H1 (cell line): ENCODE measurements at regions not wholly inside any gene's neighbourhood (a gene's known extent, or its start where the extent isn't known, plus 50 kb on each side); places are given as distances from the start of the nearest gene placed in this dataset.

ENCODE experiments used
- CTCF ChIA-PET: fragments of 300-600 bp; sonication (Branson Sonifier 250); formaldehyde crosslinking; loops from one replicate; lab custom pipeline; 2021; ENCODE audit not compliant: partially characterized antibody; lab: Charles Lee
- POLR2A ChIA-PET: fragments of 300-600 bp; sonication (Branson Sonifier 250); formaldehyde crosslinking; loops from one replicate; lab custom pipeline; 2021; ENCODE audit warnings: inconsistent platforms; ENCODE audit not compliant: partially characterized antibody; lab: Charles Lee
- DNase-seq, 2 experiments: peaks; one replicate each; pipeline versions ENCODE4 v3.0.0 to v3.0.0-alpha.2; 2010 to 2022; ENCODE audit warnings: low spot score in 2 of 2, low read depth in 1 of 2, mixed read lengths in 1 of 2
- FAIRE-seq: peaks from 2 replicates; lab custom pipeline; 2011; peaks lifted over from hg19 to GRCh38; lab: Jason Lieb, UNC
- H2AFZ ChIP-seq: 2 replicates; pipeline ENCODE4 v1.8.1; 2012; ENCODE audit warnings: low read length, inconsistent platforms
- H2AK5ac ChIP-seq: 2 replicates; pipeline ENCODE4 v1.6.1; 2013; ENCODE audit warnings: low read depth, low read length
- H2BK120ac ChIP-seq: replicated peaks from 2 replicates; pipeline ENCODE3; 2013; ENCODE audit warnings: low read depth, low read length, inconsistent platforms
- H2BK12ac ChIP-seq: 2 replicates; pipeline ENCODE4 v1.6.1; 2013; ENCODE audit warnings: low read depth, low read length
- H2BK15ac ChIP-seq: 2 replicates; pipeline ENCODE4 v1.6.1; 2013; ENCODE audit warnings: low read length
- H2BK20ac ChIP-seq: 2 replicates; pipeline ENCODE4 v1.6.1; 2013; ENCODE audit warnings: low read length
- H2BK5ac ChIP-seq: 2 replicates; pipeline ENCODE4 v1.6.1; 2013; ENCODE audit warnings: low read depth, low read length
- H3K14ac ChIP-seq: 2 replicates; pipeline ENCODE4 v1.6.1; 2013; ENCODE audit warnings: inconsistent platforms; ENCODE audit not compliant: insufficient read length
- H3K18ac ChIP-seq: 2 replicates; pipeline ENCODE4 v1.6.1; 2013; ENCODE audit warnings: low read length; ENCODE audit errors: extremely low read depth
- H3K23ac ChIP-seq: 2 replicates; pipeline ENCODE4 v1.6.1; 2013; ENCODE audit warnings: inconsistent platforms; ENCODE audit not compliant: insufficient read length
- H3K23me2 ChIP-seq: 2 replicates; pipeline ENCODE4 v1.6.1; 2013; ENCODE audit warnings: low read depth, low read length
- H3K27ac ChIP-seq: 2 replicates; pipeline ENCODE4 v1.6.1; 2011; ENCODE audit warnings: low read depth, low read length, inconsistent platforms
- H3K27me3 ChIP-seq, 4 experiments: replicated peaks in 1 of 4; 1 replicate in 1 of 4; 2 replicates in 3 of 4; pipeline versions ENCODE4 v1.6.1 to v1.8.1; 2011 to 2013; ENCODE audit warnings: low read length in 3 of 4, mild to moderate bottlenecking in 3 of 4, inconsistent platforms in 2 of 4, mixed read lengths in 2 of 4, moderate library complexity in 1 of 4; ENCODE audit not compliant: control insufficient read depth in 3 of 4, insufficient read depth in 3 of 4; ENCODE audit errors: extremely low read depth in 1 of 4
- H3K36me3 ChIP-seq, 4 experiments: 2 replicates each; pipeline versions ENCODE4 v1.6.1 to v1.8.1; 2011 to 2013; ENCODE audit warnings: mild to moderate bottlenecking in 4 of 4, low read length in 3 of 4, moderate library complexity in 2 of 4, control low read depth in 1 of 4, inconsistent platforms in 1 of 4; ENCODE audit not compliant: insufficient read depth in 4 of 4, control insufficient read depth in 2 of 4
- H3K4ac ChIP-seq: replicated peaks from 2 replicates; pipeline ENCODE3; 2013; ENCODE audit warnings: low read length, low read depth, mixed read lengths, inconsistent platforms; ENCODE audit not compliant: insufficient read length
- H3K4me1 ChIP-seq, 4 experiments: replicated peaks in 1 of 4; 1 replicate in 1 of 4; 2 replicates in 3 of 4; pipeline versions ENCODE4 v1.6.1 to v1.8.1; 2011 to 2013; ENCODE audit warnings: low read length in 3 of 4, inconsistent platforms in 2 of 4, mixed read lengths in 1 of 4; ENCODE audit not compliant: insufficient read depth in 4 of 4, control insufficient read depth in 3 of 4
- H3K4me2 ChIP-seq, 2 experiments: 2 replicates each; pipeline versions ENCODE4 v1.6.1 to v1.8.1; 2011 to 2013; ENCODE audit warnings: low read depth in 2 of 2, low read length in 2 of 2, control low read depth in 1 of 2, inconsistent platforms in 1 of 2, mild to moderate bottlenecking in 1 of 2; ENCODE audit not compliant: insufficient read depth in 1 of 2
- H3K4me3 ChIP-seq, 4 experiments: fragments of 200-600, 300-600 bp in 1 of 4; sonication (generic), shearing (Covaris generic), sonication (Bioruptor Twin) in 1 of 4; 2 replicates each; pipeline versions ENCODE4 v1.5.1 to v1.8.1; 2011 to 2016; ENCODE audit warnings: low read length in 4 of 4, low read depth in 3 of 4, control low read depth in 2 of 4, inconsistent platforms in 2 of 4, mild to moderate bottlenecking in 2 of 4, mixed read lengths in 1 of 4, moderate library complexity in 1 of 4; ENCODE audit not compliant: insufficient read depth in 2 of 4; ENCODE audit errors: extremely low read depth in 1 of 4
- H3K56ac ChIP-seq: replicated peaks from 2 replicates; pipeline ENCODE3; 2013; ENCODE audit warnings: low read depth, mild to moderate bottlenecking, mixed read lengths, low read length, inconsistent platforms; ENCODE audit not compliant: insufficient read length
- H3K79me1 ChIP-seq: 2 replicates; pipeline ENCODE4 v1.6.1; 2013; ENCODE audit warnings: low read depth, low read length, control low read depth
- H3K79me2 ChIP-seq, 2 experiments: 2 replicates each; pipeline versions ENCODE4 v1.6.1 to v1.8.1; 2012 to 2013; ENCODE audit warnings: low read length in 2 of 2, mild to moderate bottlenecking in 2 of 2, inconsistent platforms in 1 of 2; ENCODE audit not compliant: insufficient read depth in 2 of 2, control insufficient read depth in 1 of 2
- H3K9ac ChIP-seq, 4 experiments: replicated peaks in 1 of 4; 1 replicate in 1 of 4; 2 replicates in 3 of 4; pipeline versions ENCODE4 v1.6.1 to v1.8.1; 2011 to 2013; ENCODE audit warnings: low read depth in 3 of 4, low read length in 3 of 4, control low read depth in 2 of 4, mild to moderate bottlenecking in 2 of 4, moderate library complexity in 2 of 4, inconsistent platforms in 1 of 4; ENCODE audit errors: extremely low read depth in 1 of 4
- H3K9me3 ChIP-seq, 2 experiments: 2 replicates each; pipeline versions ENCODE4 v1.6.1 to v1.8.1; 2012 to 2013; ENCODE audit warnings: mild to moderate bottlenecking in 2 of 2, moderate library complexity in 2 of 2, control low read depth in 1 of 2, inconsistent platforms in 1 of 2, low read depth in 1 of 2, low read length in 1 of 2, mixed read lengths in 1 of 2; ENCODE audit not compliant: insufficient read depth in 2 of 2
- H4K20me1 ChIP-seq, 2 experiments: replicated peaks in 1 of 2; 2 replicates each; pipeline versions ENCODE3 to v1.8.1; 2011 to 2013; ENCODE audit warnings: inconsistent platforms in 2 of 2, low read length in 2 of 2, mild to moderate bottlenecking in 1 of 2; ENCODE audit not compliant: insufficient read depth in 2 of 2, control insufficient read depth in 1 of 2
- H4K5ac ChIP-seq: 2 replicates; pipeline ENCODE4 v1.6.1; 2013; ENCODE audit warnings: low read length, low read depth, mixed read lengths, inconsistent platforms; ENCODE audit not compliant: insufficient read length
- H4K8ac ChIP-seq: 2 replicates; pipeline ENCODE4 v1.8.0; 2013; ENCODE audit warnings: mild to moderate bottlenecking, moderate library complexity, low read length, inconsistent platforms; ENCODE audit not compliant: insufficient read depth; ENCODE audit errors: extremely low read depth
- H4K91ac ChIP-seq: replicated peaks from 2 replicates; pipeline ENCODE3; 2013; ENCODE audit warnings: low read length, mixed read lengths, inconsistent platforms; ENCODE audit not compliant: insufficient read length
- CBX5 ChIP-seq: fragments of 300-800, 300-1000 bp; sonication (generic); IDR thresholded peaks from 2 replicates; pipeline ENCODE4 v1.7.1; 2016; ENCODE audit warnings: antibody characterized with exemption, low read length, low read depth
- EGR1 ChIP-seq: IDR thresholded peaks from 2 replicates; pipeline ENCODE4 v1.6.1; 2011; ENCODE audit warnings: low read depth, low read length, borderline replicate concordance
- EP300 ChIP-seq, 2 experiments: IDR thresholded peaks; 1 replicate in 1 of 2; 2 replicates in 1 of 2; pipeline ENCODE4 v1.6.1; 2011 to 2012; ENCODE audit warnings: low read depth in 2 of 2, low read length in 2 of 2, mild to moderate bottlenecking in 2 of 2, borderline replicate concordance in 1 of 2, inconsistent platforms in 1 of 2, moderate library complexity in 1 of 2
- GABPA ChIP-seq: IDR thresholded peaks from 2 replicates; pipeline ENCODE4 v1.6.1; 2011; ENCODE audit warnings: mild to moderate bottlenecking, low read length, moderate library complexity, borderline replicate concordance; ENCODE audit not compliant: insufficient read depth
- KDM1A ChIP-seq: fragments of 200-600, 300-600 bp; sonication (generic); IDR thresholded peaks from 2 replicates; pipeline ENCODE4 v1.7.1; 2016; ENCODE audit warnings: mild to moderate bottlenecking, low read length, borderline replicate concordance
- PHF8 ChIP-seq: fragments of 200-600 bp; sonication (generic); conservative IDR thresholded peaks from 2 replicates; pipeline ENCODE4 v1.7.1; 2012; ENCODE audit warnings: low read depth, mild to moderate bottlenecking, inconsistent platforms, low read length, moderate library complexity
- RAD21 ChIP-seq, 2 experiments: IDR thresholded peaks in 1 of 2; conservative IDR thresholded peaks in 1 of 2; 2 replicates each; pipeline ENCODE4 v1.6.1; 2011; ENCODE audit warnings: low read depth in 2 of 2, low read length in 2 of 2, improper control_type of control experiment in 1 of 2, inconsistent platforms in 1 of 2, mild to moderate bottlenecking in 1 of 2, moderate library complexity in 1 of 2
- TBP ChIP-seq: IDR thresholded peaks from 2 replicates; pipeline ENCODE4 v1.6.1; 2011; ENCODE audit warnings: low read depth, low read length, improper control_type of control experiment
- TCF12 ChIP-seq: IDR thresholded peaks from 2 replicates; pipeline ENCODE4 v1.6.1; 2011; ENCODE audit warnings: low read depth, mild to moderate bottlenecking, low read length
- YY1 ChIP-seq: IDR thresholded peaks from 2 replicates; pipeline ENCODE4 v1.6.1; 2011; ENCODE audit warnings: low read depth, mild to moderate bottlenecking, low read length
- WGBS, 2 experiments: shearing (Covaris generic) in 1 of 2; methylation state at CpG; one replicate each; pipeline versions ENCODE4 v1.1.6 to v1.1.7; 2013 to 2015; ENCODE audit warnings: low lambda C conversion rate in 2 of 2, mixed read lengths in 2 of 2, inconsistent platforms in 1 of 2, low coverage in 1 of 2, missing lambda C conversion rate in 1 of 2; ENCODE audit not compliant: insufficient replicate concordance in 2 of 2, insufficient coverage in 1 of 2, insufficient read length in 1 of 2; ENCODE audit errors: extremely low coverage in 1 of 2, missing lambda C conversion rate in 1 of 2; 5-methylcytosine and 5-hydroxymethylcytosine counted together
- TF ChIP-seq, protein P1 (sequence below): IDR thresholded peaks from 2 replicates; pipeline ENCODE4 v1.6.1; 2012; ENCODE audit warnings: inconsistent platforms

DNA sequence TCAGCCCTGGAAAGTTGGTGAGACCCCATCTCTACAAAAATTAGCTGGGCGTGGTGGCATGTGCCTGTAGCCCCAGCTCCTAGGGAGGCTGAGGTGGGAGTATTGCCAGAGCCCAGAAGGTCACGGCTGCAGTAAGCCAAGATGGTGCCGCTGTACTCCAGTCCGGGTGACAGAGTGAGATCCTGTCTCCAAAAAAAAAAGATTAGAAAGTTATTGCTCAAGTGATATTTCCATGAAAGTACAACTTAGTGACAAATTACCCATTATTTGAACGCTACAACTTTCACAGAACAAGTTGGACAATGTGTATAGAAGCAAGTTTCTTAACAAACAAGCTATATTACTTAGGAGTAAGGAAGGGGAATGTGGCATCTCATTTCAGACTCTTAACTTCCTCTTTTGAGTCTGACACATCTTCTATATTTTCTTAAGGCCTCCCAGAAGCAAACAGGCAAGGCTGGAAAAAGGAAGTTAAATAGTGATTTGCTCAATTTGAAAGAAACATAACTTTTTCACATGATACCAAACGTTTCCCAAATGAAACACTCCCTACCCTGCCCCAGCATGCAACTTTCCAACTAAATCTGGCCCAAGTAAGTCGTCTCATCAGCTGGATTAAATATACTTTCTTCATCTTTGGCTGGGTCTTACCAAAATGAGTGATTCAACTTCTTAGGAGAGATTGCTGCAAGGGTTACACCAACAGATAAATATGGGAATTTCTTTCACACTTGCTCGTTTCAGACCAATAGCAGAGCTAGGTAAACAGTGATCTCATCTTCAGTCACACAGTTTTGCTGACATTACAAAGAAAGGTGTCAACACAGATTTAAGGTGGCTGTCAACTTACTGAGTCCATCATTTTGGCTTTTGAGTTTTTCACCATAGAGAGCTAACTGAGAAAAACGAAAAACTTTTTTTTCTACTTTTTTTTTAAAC, 66.3 kb upstream of the KLF6 start:
- peaks cover 0 to 3% (median 2%) of the 10 kb centered on the region in 4 experiments; a peak in 3 of 7 replicates for H3K4me1 ChIP-seq
- FAIRE-seq (no peak), DNase-seq (no peak)
- H3K4ac ChIP-seq = no peak overlapping the region
- H3K27me3 ChIP-seq = no peaks in the 10 kb centered on the region
- H4K91ac ChIP-seq = no peak overlapping the region
- H2BK20ac ChIP-seq = no peak overlapping the region
- H3K79me2 ChIP-seq = no peaks in the 10 kb centered on the region
- no peaks in the 10 kb centered on the region for H3K23me2 ChIP-seq
- no peak overlapping the region for H3K9ac ChIP-seq
- no peak overlapping the region for H2BK15ac ChIP-seq
- no peaks in the 10 kb centered on the region for H3K79me1 ChIP-seq
- no peak overlapping the region for H3K27ac ChIP-seq
- ChIA-PET POLR2A (no interaction called here), CTCF (interaction anchor here (0.6 to 1.5 kb wide), 4 partner anchors 8 to 143 kb away, joined by 3 read pairs; no protein-coding TSS in a partner anchor)
- 80% methylated on average over 9 of the region's 9 CpGs; no CpG with 5 or more reads in 1 of the 2 experiments for WGBS, 2 experiments
- H3K56ac ChIP-seq = no peak overlapping the region
- H2AK5ac ChIP-seq = no peak overlapping the region
- no peak overlapping the region for H4K8ac ChIP-seq
- H3K4me2 ChIP-seq = no peak overlapping the region
- H3K18ac ChIP-seq = no peak overlapping the region
- no peaks in the 10 kb centered on the region for H4K20me1 ChIP-seq
- H3K14ac ChIP-seq = no peak overlapping the region
- H4K5ac ChIP-seq = no peak overlapping the region
- H3K9me3 ChIP-seq = no peaks in the 10 kb centered on the region
- no peak overlapping the region for H2BK120ac ChIP-seq
- H2AFZ ChIP-seq = no peak overlapping the region
- no peak overlapping the region for H2BK5ac ChIP-seq
- H3K4me3 ChIP-seq = no peak overlapping the region
- no peaks in the 10 kb centered on the region for H3K36me3 ChIP-seq
- no peak overlapping the region for H3K23ac ChIP-seq
- H2BK12ac ChIP-seq = no peak overlapping the region
- no peak for TF ChIP-seq EP300 (IDR thresholded peaks at IDR 0.05; ENCODE audit: borderline replicate concordance in 1 of 2, low read depth in 2 of 2, low read length in 2 of 2)
- no peak for TF ChIP-seq EGR1
- no peak for TF ChIP-seq RAD21 (IDR thresholded peaks at IDR 0.05 in 1 of 2, conservative IDR thresholded peaks at IDR 0.05 in 1 of 2; ENCODE audit: low read depth in 2 of 2, low read length in 2 of 2)
- no peak for TF ChIP-seq TCF12
- TF ChIP-seq YY1 = no peak
- no peak for TF ChIP-seq GABPA
- no peak for TF ChIP-seq TBP
- TF ChIP-seq PHF8 = no peak
- TF ChIP-seq, protein P1, sequence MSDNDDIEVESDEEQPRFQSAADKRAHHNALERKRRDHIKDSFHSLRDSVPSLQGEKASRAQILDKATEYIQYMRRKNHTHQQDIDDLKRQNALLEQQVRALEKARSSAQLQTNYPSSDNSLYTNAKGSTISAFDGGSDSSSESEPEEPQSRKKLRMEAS = no peak
- no peak for TF ChIP-seq KDM1A
- no peak for TF ChIP-seq CBX5
